Keratinocyte (primary cell): ENCODE measurements at regions not wholly inside any gene's neighbourhood (a gene's known extent, or its start where the extent isn't known, plus 50 kb on each side); places are given as distances from the start of the nearest gene placed in this dataset.

Experiments used
- DNase-seq: peaks from one replicate; pipeline ENCODE4 v3.0.0-alpha.2; 2011; ENCODE audit warnings: low read depth, missing footprints, low spot score
- FAIRE-seq: peaks from 2 replicates; lab custom pipeline; 2011; peaks lifted over from hg19 to GRCh38; lab: Jason Lieb, UNC
- H2AFZ ChIP-seq: 2 replicates; pipeline ENCODE4 v1.6.0; 2012; ENCODE audit warnings: low read length, control low read depth, inconsistent platforms; ENCODE audit not compliant: control insufficient read depth
- H3K27ac ChIP-seq: 2 replicates; pipeline ENCODE4 v1.5.1; 2011; ENCODE audit warnings: low read length; ENCODE audit not compliant: control insufficient read depth, insufficient read depth
- H3K27me3 ChIP-seq: 3 replicates; pipeline ENCODE4 v1.6.0; 2011; ENCODE audit warnings: low read length; ENCODE audit not compliant: control insufficient read depth, insufficient read depth; ENCODE audit errors: extremely low read depth
- H3K36me3 ChIP-seq, 2 experiments: 2 replicates in 1 of 2; 3 replicates in 1 of 2; pipeline ENCODE4 v1.5.1; 2011; ENCODE audit warnings: low read length in 2 of 2, mild to moderate bottlenecking in 1 of 2; ENCODE audit not compliant: control insufficient read depth in 2 of 2, insufficient read depth in 2 of 2; ENCODE audit errors: extremely low read depth in 1 of 2
- H3K4me1 ChIP-seq: 3 replicates; pipeline ENCODE4 v1.5.1; 2011; ENCODE audit warnings: low read length; ENCODE audit not compliant: control insufficient read depth, insufficient read depth; ENCODE audit errors: extremely low read depth
- H3K4me2 ChIP-seq: 3 replicates; pipeline ENCODE4 v1.6.0; 2011; ENCODE audit warnings: low read depth, low read length; ENCODE audit not compliant: control insufficient read depth, insufficient read depth; ENCODE audit errors: extremely low read depth
- H3K4me3 ChIP-seq, 3 experiments: fragments of 200-600 bp in 1 of 3; sonication (generic) in 1 of 3; 2 replicates in 2 of 3; 3 replicates in 1 of 3; pipeline ENCODE4 v1.5.1; 2011 to 2016; ENCODE audit warnings: low read length in 3 of 3, mild to moderate bottlenecking in 3 of 3, control low read depth in 2 of 3, inconsistent platforms in 1 of 3, low read depth in 1 of 3, mixed read lengths in 1 of 3, mixed run types in 1 of 3, moderate library complexity in 1 of 3; ENCODE audit not compliant: control insufficient read depth in 2 of 3, insufficient read depth in 2 of 3; ENCODE audit errors: extremely low read depth in 1 of 3
- H3K79me2 ChIP-seq: 2 replicates; pipeline ENCODE4 v1.6.0; 2012; ENCODE audit warnings: low read length; ENCODE audit not compliant: control insufficient read depth, insufficient read depth
- H3K9ac ChIP-seq: 3 replicates; pipeline ENCODE4 v1.6.0; 2011; ENCODE audit warnings: low read length; ENCODE audit not compliant: control insufficient read depth, insufficient read depth; ENCODE audit errors: extremely low read depth
- H3K9me1 ChIP-seq: 3 replicates; pipeline ENCODE4 v1.6.0; 2011; ENCODE audit warnings: low read length; ENCODE audit not compliant: control insufficient read depth, insufficient read depth; ENCODE audit errors: extremely low read depth
- H3K9me3 ChIP-seq: 2 replicates; pipeline ENCODE4 v1.5.1; 2012; ENCODE audit warnings: low read depth, low read length; ENCODE audit not compliant: control insufficient read depth
- H4K20me1 ChIP-seq: 3 replicates; pipeline ENCODE4 v1.6.0; 2011; ENCODE audit warnings: low read length; ENCODE audit not compliant: control insufficient read depth, insufficient read depth; ENCODE audit errors: extremely low read depth
- EZH2 ChIP-seq: IDR thresholded peaks from one replicate; pipeline ENCODE4 v1.6.1; 2012; ENCODE audit warnings: inconsistent platforms, mild to moderate bottlenecking, low read length, moderate library complexity
- dilution Hi-C: fragments of 300-500 bp; cut with MboI; formaldehyde crosslinking; loops from one replicate; pipeline ENCODE4 v1.7.0; 2020; ENCODE audit warnings: low sequenced_read_pairs; ENCODE audit not compliant: extremely low pct_ligation_motif_present
- TF ChIP-seq, protein P1 (sequence below), 3 experiments: IDR thresholded peaks in 1 of 3; conservative IDR thresholded peaks in 1 of 3; optimal IDR thresholded peaks in 1 of 3; 2 replicates in 2 of 3; 3 replicates in 1 of 3; pipeline versions ENCODE3 to v1.5.1; 2011; ENCODE audit warnings: low read length in 3 of 3, mild to moderate bottlenecking in 3 of 3, moderate library complexity in 2 of 3, control low read depth in 1 of 3, inconsistent platforms in 1 of 3; ENCODE audit not compliant: insufficient read depth in 2 of 3; ENCODE audit errors: extremely low read depth in 1 of 3

DNA sequence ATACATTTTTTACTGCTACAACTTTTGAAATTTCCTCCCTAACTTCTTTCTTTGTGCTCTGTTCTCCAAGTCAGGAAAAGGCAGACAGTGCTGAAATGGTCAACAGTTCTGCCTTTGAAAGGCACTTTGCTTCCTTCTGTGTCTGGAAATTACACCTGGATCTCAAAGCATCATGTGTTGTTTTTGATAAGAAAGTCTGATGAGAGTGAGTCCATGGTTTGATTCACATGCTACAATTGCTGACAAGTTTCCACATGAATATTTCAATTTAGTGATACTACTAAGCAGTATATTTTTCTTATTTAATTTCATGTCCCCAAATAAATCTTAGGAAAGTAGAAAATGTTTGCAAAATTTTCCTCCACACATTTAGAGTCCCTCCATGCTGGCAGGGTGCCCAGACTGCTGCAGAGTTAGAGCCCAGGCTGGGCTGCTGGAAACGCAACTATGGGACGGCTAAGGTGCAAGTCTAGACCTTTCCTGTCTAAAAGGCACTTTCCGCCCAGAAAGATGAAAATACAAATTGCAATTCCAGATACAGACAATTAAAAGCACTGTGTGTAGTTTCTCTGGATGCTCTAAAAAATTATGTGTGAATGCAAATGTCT is 96.6 kb upstream of the RUNX1 start:
- TF ChIP-seq, protein P1, sequence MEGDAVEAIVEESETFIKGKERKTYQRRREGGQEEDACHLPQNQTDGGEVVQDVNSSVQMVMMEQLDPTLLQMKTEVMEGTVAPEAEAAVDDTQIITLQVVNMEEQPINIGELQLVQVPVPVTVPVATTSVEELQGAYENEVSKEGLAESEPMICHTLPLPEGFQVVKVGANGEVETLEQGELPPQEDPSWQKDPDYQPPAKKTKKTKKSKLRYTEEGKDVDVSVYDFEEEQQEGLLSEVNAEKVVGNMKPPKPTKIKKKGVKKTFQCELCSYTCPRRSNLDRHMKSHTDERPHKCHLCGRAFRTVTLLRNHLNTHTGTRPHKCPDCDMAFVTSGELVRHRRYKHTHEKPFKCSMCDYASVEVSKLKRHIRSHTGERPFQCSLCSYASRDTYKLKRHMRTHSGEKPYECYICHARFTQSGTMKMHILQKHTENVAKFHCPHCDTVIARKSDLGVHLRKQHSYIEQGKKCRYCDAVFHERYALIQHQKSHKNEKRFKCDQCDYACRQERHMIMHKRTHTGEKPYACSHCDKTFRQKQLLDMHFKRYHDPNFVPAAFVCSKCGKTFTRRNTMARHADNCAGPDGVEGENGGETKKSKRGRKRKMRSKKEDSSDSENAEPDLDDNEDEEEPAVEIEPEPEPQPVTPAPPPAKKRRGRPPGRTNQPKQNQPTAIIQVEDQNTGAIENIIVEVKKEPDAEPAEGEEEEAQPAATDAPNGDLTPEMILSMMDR (optimal IDR thresholded peaks at IDR 0.05 in 1 of 3, IDR thresholded peaks at IDR 0.05 in 1 of 3, conservative IDR thresholded peaks at IDR 0.05 in 1 of 3; ENCODE audit: extremely low read depth in 1 of 3, insufficient read depth in 2 of 3, low read length in 3 of 3) = no peak
- H3K27me3 ChIP-seq = no peaks in the 10 kb centered on the region
- peak overlapping the region in 1 of 3 experiments; percentile 38 for H3K4me3 ChIP-seq
- peaks cover 59% of the 10 kb centered on the region for H3K4me1 ChIP-seq
- no peaks in the 10 kb centered on the region for H3K36me3 ChIP-seq
- dilution Hi-C loops = no loop called here
- DNase-seq = no peak
- peak overlapping the region; percentile 74 for H3K27ac ChIP-seq
- peak overlapping the region; percentile 72 for H3K9ac ChIP-seq
- H3K79me2 ChIP-seq = no peaks in the 10 kb centered on the region
- FAIRE-seq = peak; percentile 74
- H2AFZ ChIP-seq = no peak overlapping the region
- no peaks in the 10 kb centered on the region for H4K20me1 ChIP-seq
- H3K9me1 ChIP-seq = no peaks in the 10 kb centered on the region
- H3K9me3 ChIP-seq = no peaks in the 10 kb centered on the region
- peak overlapping the region; percentile 49 for H3K4me2 ChIP-seq

DNA sequence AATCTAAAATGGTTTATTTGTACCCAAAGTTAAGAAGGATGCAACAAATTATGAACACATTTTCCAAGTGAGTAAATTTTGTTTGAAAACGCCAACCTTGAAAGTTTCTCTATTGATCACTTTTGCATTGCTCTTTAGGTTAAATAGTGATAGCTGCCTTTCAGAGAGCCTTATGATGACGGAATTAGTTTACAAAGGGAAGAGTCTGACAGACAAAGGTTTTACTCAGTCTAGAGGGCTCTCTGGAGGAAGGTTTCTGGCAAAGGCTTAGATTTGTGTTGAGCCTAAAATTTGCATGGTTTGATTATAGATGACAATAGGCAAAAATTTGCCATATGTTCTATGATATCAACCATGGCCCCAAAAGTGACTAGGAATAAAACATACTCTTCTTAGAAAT is 95.9 kb upstream of the RUNX1 start:
- no peak for TF ChIP-seq EZH2
- TF ChIP-seq, protein P1 (optimal IDR thresholded peaks at IDR 0.05 in 1 of 3, IDR thresholded peaks at IDR 0.05 in 1 of 3, conservative IDR thresholded peaks at IDR 0.05 in 1 of 3; ENCODE audit: extremely low read depth in 1 of 3, insufficient read depth in 2 of 3, low read length in 3 of 3) = no peak
- Histone ChIP-seq H3K4me2 (no peak overlapping the region), H3K9me1 (no peaks in the 10 kb centered on the region), H3K27ac (peak overlapping the region; percentile 74), H3K79me2 (no peaks in the 10 kb centered on the region), H3K36me3 (no peaks in the 10 kb centered on the region), H3K27me3 (no peaks in the 10 kb centered on the region), H3K4me1 (peaks cover 52% of the 10 kb centered on the region), H4K20me1 (no peaks in the 10 kb centered on the region), H3K4me3 (no peak overlapping the region), H3K9ac (peak overlapping the region; percentile 72), H2AFZ (no peak overlapping the region), H3K9me3 (no peaks in the 10 kb centered on the region)
- dilution Hi-C loops = no loop called here
- no peak for DNase-seq
- peak; percentile 36 for FAIRE-seq
